Neuronal stem cell (in vitro differentiated cells): ENCODE measurements at regions not wholly inside any gene's neighbourhood (a gene's known extent, or its start where the extent isn't known, plus 50 kb on each side); places are given as distances from the start of the nearest gene placed in this dataset.

Source experiments
- DNase-seq: peaks from one replicate; pipeline ENCODE4 v3.0.0-alpha.2; 2013; ENCODE audit warnings: low spot score
- H2AFZ ChIP-seq: one replicate; pipeline ENCODE4 v1.6.1; 2013; ENCODE audit warnings: mild to moderate bottlenecking, low read length, inconsistent platforms
- H2AK5ac ChIP-seq: 2 replicates; pipeline ENCODE4 v1.6.1; 2013; ENCODE audit warnings: low read depth, mild to moderate bottlenecking, inconsistent platforms, low read length, moderate library complexity, mixed read lengths
- H2BK120ac ChIP-seq: 2 replicates; pipeline ENCODE4 v1.6.1; 2013; ENCODE audit warnings: low read depth, mild to moderate bottlenecking, inconsistent platforms, low read length, moderate library complexity, mixed read lengths
- H2BK12ac ChIP-seq: one replicate; pipeline ENCODE4 v1.6.1; 2013; ENCODE audit warnings: low read length, inconsistent platforms
- H2BK15ac ChIP-seq: 2 replicates; pipeline ENCODE4 v1.6.1; 2013; ENCODE audit warnings: mild to moderate bottlenecking, low read length, inconsistent platforms, mixed read lengths
- H2BK5ac ChIP-seq: one replicate; pipeline ENCODE4 v1.6.1; 2013; ENCODE audit warnings: inconsistent platforms, mild to moderate bottlenecking, low read length, moderate library complexity
- H3K14ac ChIP-seq: one replicate; pipeline ENCODE4 v1.6.1; 2013; ENCODE audit warnings: low read length, inconsistent platforms
- H3K18ac ChIP-seq: 2 replicates; pipeline ENCODE4 v1.6.1; 2013; ENCODE audit warnings: low read length, inconsistent platforms
- H3K23ac ChIP-seq: 2 replicates; pipeline ENCODE4 v1.6.1; 2013; ENCODE audit warnings: low read depth, mild to moderate bottlenecking, mixed read lengths, low read length, inconsistent platforms; ENCODE audit not compliant: poor library complexity
- H3K27ac ChIP-seq: replicated peaks from 3 replicates; pipeline ENCODE4 v1.5.1; 2013; ENCODE audit warnings: low read length, inconsistent platforms
- H3K27me3 ChIP-seq, 3 experiments: 2 replicates each; pipeline ENCODE4 v1.6.1; 2013; ENCODE audit warnings: low read length in 3 of 3, mild to moderate bottlenecking in 2 of 3, inconsistent platforms in 1 of 3, low read depth in 1 of 3, mixed read lengths in 1 of 3, moderate library complexity in 1 of 3; ENCODE audit not compliant: control insufficient read depth in 3 of 3, insufficient read depth in 3 of 3
- H3K36me3 ChIP-seq, 2 donors: replicated peaks in 1 of 2; 2 replicates each; pipeline ENCODE4 v1.6.1; 2013; ENCODE audit warnings: low read length in 2 of 2; ENCODE audit not compliant: control insufficient read depth in 2 of 2, insufficient read depth in 2 of 2
- H3K4ac ChIP-seq: 2 replicates; pipeline ENCODE4 v1.6.1; 2013; ENCODE audit warnings: inconsistent platforms, mild to moderate bottlenecking, low read length, moderate library complexity
- H3K4me1 ChIP-seq, 2 donors: 1 replicate in 1 of 2; 2 replicates in 1 of 2; pipeline ENCODE4 v1.6.1; 2013; ENCODE audit warnings: low read length in 2 of 2, low read depth in 1 of 2; ENCODE audit not compliant: control insufficient read depth in 2 of 2, insufficient read depth in 1 of 2
- H3K4me2 ChIP-seq: one replicate; pipeline ENCODE4 v1.6.1; 2013; ENCODE audit warnings: mild to moderate bottlenecking, low read length, inconsistent platforms; ENCODE audit not compliant: insufficient read depth, poor library complexity, severe bottlenecking
- H3K4me3 ChIP-seq, 2 donors: 2 replicates each; pipeline ENCODE4 v1.5.1; 2013; ENCODE audit warnings: low read length in 2 of 2, mild to moderate bottlenecking in 2 of 2, inconsistent platforms in 1 of 2, moderate library complexity in 1 of 2
- H3K79me1 ChIP-seq: one replicate; pipeline ENCODE4 v1.6.1; 2013; ENCODE audit warnings: low read depth, mild to moderate bottlenecking, inconsistent platforms, low read length, moderate library complexity
- H3K9ac ChIP-seq: one replicate; pipeline ENCODE4 v1.6.1; 2013; ENCODE audit warnings: mild to moderate bottlenecking, low read depth, low read length, inconsistent platforms; ENCODE audit not compliant: poor library complexity
- H3K9me3 ChIP-seq, 2 donors: replicated peaks in 1 of 2; 2 replicates each; pipeline versions ENCODE3 to v1.6.1; 2013; ENCODE audit warnings: low read length in 2 of 2, mild to moderate bottlenecking in 2 of 2, inconsistent platforms in 1 of 2, low read depth in 1 of 2, mixed read lengths in 1 of 2, moderate library complexity in 1 of 2; ENCODE audit not compliant: control insufficient read depth in 2 of 2, insufficient read depth in 1 of 2
- H4K8ac ChIP-seq: one replicate; pipeline ENCODE4 v1.6.1; 2013; ENCODE audit warnings: low read depth, mild to moderate bottlenecking, inconsistent platforms, low read length, moderate library complexity
- H4K91ac ChIP-seq: one replicate; pipeline ENCODE4 v1.6.1; 2013; ENCODE audit warnings: low read length, low read depth, mild to moderate bottlenecking, inconsistent platforms; ENCODE audit not compliant: poor library complexity
- WGBS, 2 donors: extraction: QIAGEN DNeasy Blood & Tissue Kit; methylation state at CpG; one replicate each; pipeline ENCODE4 v1.1.7; 2013; ENCODE audit warnings: missing lambda C conversion rate in 2 of 2, mixed read lengths in 1 of 2; ENCODE audit not compliant: insufficient read length in 2 of 2, insufficient replicate concordance in 1 of 2; ENCODE audit errors: extremely low coverage in 2 of 2; 5-methylcytosine and 5-hydroxymethylcytosine counted together

DNA sequence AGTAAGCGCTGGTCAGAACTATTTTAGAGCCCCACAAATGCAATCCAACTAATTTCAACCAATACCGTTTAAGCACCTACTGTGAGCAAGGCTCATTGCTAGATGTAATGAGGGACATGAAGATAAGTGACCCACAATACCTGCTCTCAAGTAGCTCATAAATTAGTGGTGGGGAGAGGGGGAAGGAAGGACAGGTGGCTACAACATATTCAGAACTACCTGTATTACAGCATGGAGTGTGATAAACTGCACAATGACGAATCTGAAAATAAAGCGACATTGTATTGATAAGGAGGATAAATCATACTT, 311.6 kb upstream of the DIAPH2 start:
- WGBS, 2 donors, result no CpG with 5 or more reads among the region's 4 CpGs
- no peak overlapping the region for H2BK120ac ChIP-seq
- no peak overlapping the region for H3K4me3 ChIP-seq
- H3K36me3 ChIP-seq, result no peaks in the 10 kb centered on the region
- no peak for DNase-seq
- no peaks in the 10 kb centered on the region for H3K4me1 ChIP-seq
- no peak overlapping the region for H3K23ac ChIP-seq
- H3K79me1 ChIP-seq, result no peaks in the 10 kb centered on the region
- H3K4ac ChIP-seq, result no peak overlapping the region
- no peak overlapping the region for H3K4me2 ChIP-seq
- H3K18ac ChIP-seq, result no peak overlapping the region
- no peak overlapping the region for H2BK15ac ChIP-seq
- H4K91ac ChIP-seq, result no peak overlapping the region
- H3K9me3 ChIP-seq, result no peaks in the 10 kb centered on the region
- H2BK12ac ChIP-seq, result no peak overlapping the region
- no peak overlapping the region for H2AFZ ChIP-seq
- no peak overlapping the region for H3K14ac ChIP-seq
- no peak overlapping the region for H3K9ac ChIP-seq
- peaks cover 0 to 3% (median 0%) of the 10 kb centered on the region in 3 experiments for H3K27me3 ChIP-seq
- H2AK5ac ChIP-seq, result no peak overlapping the region
- no peak overlapping the region for H4K8ac ChIP-seq
- H2BK5ac ChIP-seq, result no peak overlapping the region
- H3K27ac ChIP-seq, result no peak overlapping the region

DNA sequence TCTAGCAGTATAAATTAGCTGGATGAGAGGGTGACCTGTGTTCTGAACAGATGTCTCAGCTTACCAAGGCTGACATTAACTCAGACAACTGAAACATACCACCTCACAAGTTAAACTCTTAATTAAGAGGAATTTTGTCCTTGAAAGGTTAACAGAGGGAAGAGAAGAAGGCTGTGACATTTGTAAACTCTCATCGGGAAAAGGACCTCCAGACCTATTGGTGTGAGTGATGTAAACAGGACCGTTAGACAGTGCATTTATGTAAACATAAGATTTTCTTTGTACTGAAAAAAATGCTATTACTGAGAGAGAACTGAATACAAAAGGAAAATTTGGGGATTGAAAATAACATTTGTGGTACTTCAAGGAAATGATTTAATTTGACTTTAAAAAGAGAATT, 308.4 kb upstream of the DIAPH2 start:
- no peak for DNase-seq
- H3K79me1 ChIP-seq, result no peaks in the 10 kb centered on the region
- no peak overlapping the region for H2BK120ac ChIP-seq

DNA sequence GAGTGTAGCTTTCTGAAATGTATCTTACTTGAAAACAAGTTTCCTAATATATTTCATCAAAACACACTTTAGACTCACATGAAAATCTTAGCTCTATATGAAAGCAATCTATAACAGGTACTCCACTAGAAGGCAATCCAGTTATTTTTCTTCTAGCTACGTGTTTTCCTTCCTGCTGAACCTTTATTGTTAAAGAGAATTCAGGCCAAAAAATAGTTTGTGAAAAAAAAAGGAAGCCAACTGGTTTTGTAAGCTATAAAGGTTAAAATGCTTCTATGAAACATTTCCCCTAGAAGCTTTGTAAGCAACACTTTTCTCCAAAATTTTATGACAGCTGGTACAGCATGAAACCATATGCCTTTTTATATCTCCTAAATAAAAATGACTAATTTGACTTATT, 304.7 kb upstream of the DIAPH2 start:
- H3K27me3 ChIP-seq, result no peaks in the 10 kb centered on the region
- no peak overlapping the region for H4K91ac ChIP-seq
- no peaks in the 10 kb centered on the region for H3K36me3 ChIP-seq
- no peak overlapping the region for H2AFZ ChIP-seq
- H3K4me2 ChIP-seq, result no peak overlapping the region
- no peak overlapping the region for H2AK5ac ChIP-seq
- no peak overlapping the region for H2BK12ac ChIP-seq
- no peak overlapping the region for H4K8ac ChIP-seq
- H3K18ac ChIP-seq, result no peak overlapping the region
- H3K27ac ChIP-seq, result no peak overlapping the region
- H3K4me3 ChIP-seq, result no peak overlapping the region
- no peaks in the 10 kb centered on the region for H3K9me3 ChIP-seq
- no peak overlapping the region for H2BK15ac ChIP-seq
- no peak overlapping the region for H3K9ac ChIP-seq
- H3K14ac ChIP-seq, result no peak overlapping the region
- H2BK5ac ChIP-seq, result no peak overlapping the region
- no peaks in the 10 kb centered on the region for H3K4me1 ChIP-seq
- H3K79me1 ChIP-seq, result no peaks in the 10 kb centered on the region
- WGBS, 2 donors, result no CpG with 5 or more reads among the region's 1 CpG
- no peak overlapping the region for H3K4ac ChIP-seq
- H2BK120ac ChIP-seq, result no peak overlapping the region
- H3K23ac ChIP-seq, result no peak overlapping the region
- no peak for DNase-seq

More for the DNA sequence above, 308.4 kb upstream of the DIAPH2 start:
- H2BK15ac ChIP-seq, result no peak overlapping the region
- H4K91ac ChIP-seq, result no peak overlapping the region
- H2AK5ac ChIP-seq, result no peak overlapping the region
- H3K23ac ChIP-seq, result no peak overlapping the region
- no peak overlapping the region for H3K9ac ChIP-seq
- H3K14ac ChIP-seq, result no peak overlapping the region
- WGBS, 2 donors, result no CpG with 5 or more reads among the region's 2 CpGs
- H3K4me2 ChIP-seq, result no peak overlapping the region
- no peak overlapping the region for H3K18ac ChIP-seq
- peaks cover 0 to 3% (median 0%) of the 10 kb centered on the region in 3 experiments for H3K27me3 ChIP-seq
- no peak overlapping the region for H2AFZ ChIP-seq
- H3K4ac ChIP-seq, result no peak overlapping the region
- no peaks in the 10 kb centered on the region for H3K36me3 ChIP-seq
- no peak overlapping the region for H2BK12ac ChIP-seq
- no peak overlapping the region for H3K27ac ChIP-seq
- H3K4me3 ChIP-seq, result no peak overlapping the region
- H3K9me3 ChIP-seq, result no peaks in the 10 kb centered on the region
- no peak overlapping the region for H4K8ac ChIP-seq
- no peaks in the 10 kb centered on the region for H3K4me1 ChIP-seq
- H2BK5ac ChIP-seq, result no peak overlapping the region

DNA sequence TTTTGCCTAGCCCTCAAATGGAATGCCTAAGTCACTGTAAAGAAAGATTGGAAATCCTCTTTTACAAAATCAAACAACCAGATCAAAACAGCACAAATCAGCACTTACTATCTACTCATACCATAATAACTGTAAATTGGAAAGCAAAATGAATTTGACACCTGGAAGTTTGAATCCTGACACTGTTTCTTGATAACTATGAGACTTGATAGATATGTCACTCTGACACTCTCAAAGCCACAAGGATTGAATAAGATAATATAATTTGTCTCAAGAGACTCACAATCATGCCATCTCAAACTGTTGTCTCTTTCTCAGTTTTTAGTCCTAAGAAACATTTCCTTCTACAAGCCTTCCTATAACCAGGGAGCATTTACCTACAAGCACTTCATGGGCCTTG, 302.6 kb upstream of the DIAPH2 start:
- H2BK120ac ChIP-seq, result no peak overlapping the region
- no peak overlapping the region for H2BK15ac ChIP-seq
- H3K4ac ChIP-seq, result no peak overlapping the region
- no peak overlapping the region for H2BK5ac ChIP-seq
- no peak overlapping the region for H2AFZ ChIP-seq
- H4K91ac ChIP-seq, result no peak overlapping the region
- no peaks in the 10 kb centered on the region for H3K4me1 ChIP-seq
- no peak overlapping the region for H3K14ac ChIP-seq
- DNase-seq, result no peak
- H3K79me1 ChIP-seq, result no peaks in the 10 kb centered on the region
- H3K9ac ChIP-seq, result no peak overlapping the region
- no peak overlapping the region for H3K18ac ChIP-seq
- H2AK5ac ChIP-seq, result no peak overlapping the region
- H4K8ac ChIP-seq, result no peak overlapping the region
- H3K9me3 ChIP-seq, result no peaks in the 10 kb centered on the region
- no peak overlapping the region for H3K4me3 ChIP-seq
- H3K36me3 ChIP-seq, result no peaks in the 10 kb centered on the region
- no peaks in the 10 kb centered on the region for H3K27me3 ChIP-seq
- no peak overlapping the region for H3K27ac ChIP-seq
- no peak overlapping the region for H3K23ac ChIP-seq
- H2BK12ac ChIP-seq, result no peak overlapping the region
- H3K4me2 ChIP-seq, result no peak overlapping the region
